ENCODE measurements at regions not wholly inside any gene's neighbourhood (a gene's known extent, or its start where the extent isn't known, plus 50 kb on each side); places are given as distances from the start of the nearest gene placed in this dataset.

DNA sequence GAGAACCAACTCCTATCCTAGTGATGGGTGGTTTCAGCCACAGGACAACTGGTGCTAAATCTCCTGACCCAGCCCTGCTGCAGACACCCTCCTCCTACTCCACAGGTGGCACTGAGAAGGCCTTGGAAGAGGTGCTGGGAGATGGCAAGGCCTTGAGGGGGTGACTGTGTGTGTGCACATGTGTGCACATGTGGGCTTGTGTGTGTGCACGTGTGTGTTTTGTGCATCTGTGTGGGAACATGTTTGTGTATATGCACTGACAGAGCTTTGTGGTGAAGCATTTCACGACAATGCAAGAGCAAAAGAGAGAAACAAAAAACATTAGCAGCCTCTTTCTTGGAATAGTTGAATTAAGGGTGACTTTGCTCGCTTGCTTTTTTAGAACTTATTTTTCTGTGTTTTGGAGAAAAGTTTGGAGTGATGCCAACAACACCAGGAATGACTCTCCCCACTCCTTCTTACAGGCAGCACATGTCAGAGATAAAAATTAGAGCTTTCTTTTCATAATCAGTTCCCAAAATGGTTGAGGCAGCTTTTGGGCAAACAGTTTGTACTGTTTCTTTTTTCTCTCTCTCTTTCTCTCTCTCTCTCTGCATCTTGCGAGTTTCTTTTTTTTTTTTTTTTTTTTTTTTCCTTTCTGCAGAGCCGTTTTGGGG, 69.5 kb downstream of the SEC61G start:
- TF ChIP-seq POLR2A (IDR thresholded peaks at IDR 0.05): no peak
- TF ChIP-seq, protein P1, sequence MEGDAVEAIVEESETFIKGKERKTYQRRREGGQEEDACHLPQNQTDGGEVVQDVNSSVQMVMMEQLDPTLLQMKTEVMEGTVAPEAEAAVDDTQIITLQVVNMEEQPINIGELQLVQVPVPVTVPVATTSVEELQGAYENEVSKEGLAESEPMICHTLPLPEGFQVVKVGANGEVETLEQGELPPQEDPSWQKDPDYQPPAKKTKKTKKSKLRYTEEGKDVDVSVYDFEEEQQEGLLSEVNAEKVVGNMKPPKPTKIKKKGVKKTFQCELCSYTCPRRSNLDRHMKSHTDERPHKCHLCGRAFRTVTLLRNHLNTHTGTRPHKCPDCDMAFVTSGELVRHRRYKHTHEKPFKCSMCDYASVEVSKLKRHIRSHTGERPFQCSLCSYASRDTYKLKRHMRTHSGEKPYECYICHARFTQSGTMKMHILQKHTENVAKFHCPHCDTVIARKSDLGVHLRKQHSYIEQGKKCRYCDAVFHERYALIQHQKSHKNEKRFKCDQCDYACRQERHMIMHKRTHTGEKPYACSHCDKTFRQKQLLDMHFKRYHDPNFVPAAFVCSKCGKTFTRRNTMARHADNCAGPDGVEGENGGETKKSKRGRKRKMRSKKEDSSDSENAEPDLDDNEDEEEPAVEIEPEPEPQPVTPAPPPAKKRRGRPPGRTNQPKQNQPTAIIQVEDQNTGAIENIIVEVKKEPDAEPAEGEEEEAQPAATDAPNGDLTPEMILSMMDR (IDR thresholded peaks at IDR 0.05): no peak

Measured in testis (tissue), 2 donors.